ENCODE measurements at regions not wholly inside any gene's neighbourhood (a gene's known extent, or its start where the extent isn't known, plus 50 kb on each side); places are given as distances from the start of the nearest gene placed in this dataset.
"Not testable (repeated sequence)": the region's sequence is repeated elsewhere in the genome, so short reads cannot be mapped to it uniquely, and the experiment has no call there.

- Mint-ChIP-seq H3K27me3 (ENCODE audit: unreplicated experiment) (no peaks in the 10 kb centered on the region), H3K9me3 (ENCODE audit: unreplicated experiment) (peaks cover 3% of the 10 kb centered on the region), H3K4me1 (ENCODE audit: low read depth, unreplicated experiment) (peaks cover 7% of the 10 kb centered on the region), H3K4me3 (ENCODE audit: unreplicated experiment) (no peak overlapping the region), H3K27ac (ENCODE audit: unreplicated experiment) (no peak overlapping the region), H3K36me3 (ENCODE audit: unreplicated experiment) (no peaks in the 10 kb centered on the region)
- no peak for DNase-seq
- no peak for TF ChIP-seq CTCF (IDR thresholded peaks at IDR 0.05; ENCODE audit: partially characterized antibody, unreplicated experiment)
These were observed 81.4 kb upstream of the CPEB2 start for GRCh38 chr4:14920759-14921320.

- not testable (repeated sequence) for H3K9me3 Mint-ChIP-seq (ENCODE audit: unreplicated experiment); H3K4me3 Mint-ChIP-seq (ENCODE audit: unreplicated experiment); H3K36me3 Mint-ChIP-seq (ENCODE audit: unreplicated experiment); H3K4me1 Mint-ChIP-seq (ENCODE audit: low read depth, unreplicated experiment); DNase-seq; H3K27ac Mint-ChIP-seq (ENCODE audit: unreplicated experiment); H3K27me3 Mint-ChIP-seq (ENCODE audit: unreplicated experiment)
These were observed 80.5 kb upstream of the CPEB2 start for GRCh38 chr4:14921781-14922180.

DNA sequence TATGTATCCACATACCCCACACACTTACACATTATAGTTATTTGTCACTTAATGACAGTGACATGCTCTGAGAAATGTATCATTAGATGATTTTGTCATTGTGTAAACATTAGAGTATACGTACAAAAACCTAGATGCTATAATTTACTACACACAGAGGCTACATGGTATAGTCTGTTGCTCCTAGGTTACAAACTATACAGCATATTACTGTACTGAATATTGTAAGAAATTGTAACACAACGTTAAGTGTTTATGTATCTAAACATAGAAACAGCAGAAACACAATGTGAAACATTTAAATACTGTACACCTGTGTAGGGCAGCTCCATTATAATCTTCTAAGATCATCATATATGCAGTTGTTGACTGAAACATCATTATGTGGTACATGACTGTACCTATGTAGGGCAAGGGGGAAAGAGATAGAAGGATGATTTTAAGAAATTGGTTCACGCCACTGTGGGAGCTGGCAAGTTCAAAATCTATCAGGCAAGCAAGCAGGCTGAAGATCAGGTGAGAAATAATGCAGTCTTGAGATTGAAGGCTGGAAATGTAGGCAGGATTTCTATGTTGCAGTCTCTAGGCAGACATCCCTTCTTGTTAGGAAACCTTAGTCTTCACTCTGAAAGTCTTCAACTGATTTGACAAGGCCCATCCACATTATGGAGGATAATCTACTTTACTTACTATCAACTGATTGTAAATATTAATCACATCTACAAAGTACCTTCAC lies 78.0 kb upstream of the CPEB2 start:
- Mint-ChIP-seq H3K4me1 (ENCODE audit: low read depth, unreplicated experiment) (peaks cover 1% of the 10 kb centered on the region), H3K27ac (ENCODE audit: unreplicated experiment) (no peak overlapping the region), H3K9me3 (ENCODE audit: unreplicated experiment) (peaks cover 5% of the 10 kb centered on the region), H3K4me3 (ENCODE audit: unreplicated experiment) (no peak overlapping the region), H3K36me3 (ENCODE audit: unreplicated experiment) (no peaks in the 10 kb centered on the region), H3K27me3 (ENCODE audit: unreplicated experiment) (no peaks in the 10 kb centered on the region)
- DNase-seq, result no peak
- no peak for TF ChIP-seq CTCF (IDR thresholded peaks at IDR 0.05; ENCODE audit: partially characterized antibody, unreplicated experiment)

DNA sequence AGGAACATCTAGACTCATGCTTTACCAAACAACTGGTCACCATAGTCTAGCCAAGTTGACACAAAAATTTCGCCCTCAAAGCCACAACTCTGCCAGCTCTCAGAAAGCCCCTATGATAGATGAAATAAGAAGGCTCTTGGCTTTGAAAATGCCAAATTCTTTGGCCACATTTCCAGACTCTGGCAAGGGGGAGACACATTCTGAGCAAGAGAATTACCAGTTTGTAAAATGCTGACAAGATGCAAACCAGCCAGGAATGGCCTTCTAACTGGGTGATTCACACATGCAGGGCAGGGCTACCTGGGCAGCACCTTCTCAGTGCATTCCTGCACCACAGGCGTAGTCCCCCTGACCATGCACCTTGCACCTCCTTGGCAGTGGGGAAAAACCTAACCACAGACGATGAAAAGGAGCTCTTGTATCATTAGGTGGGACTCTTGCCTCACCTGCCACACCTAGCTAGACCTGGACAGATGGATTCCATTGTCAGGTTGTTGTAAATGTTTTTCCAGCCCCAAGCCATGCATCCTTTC lies 77.4 kb upstream of the CPEB2 start:
- no peak for DNase-seq
- TF ChIP-seq CTCF (IDR thresholded peaks at IDR 0.05; ENCODE audit: partially characterized antibody, unreplicated experiment), result no peak
- Mint-ChIP-seq H3K36me3 (ENCODE audit: unreplicated experiment) (no peaks in the 10 kb centered on the region), H3K27me3 (ENCODE audit: unreplicated experiment) (no peaks in the 10 kb centered on the region), H3K4me1 (ENCODE audit: low read depth, unreplicated experiment) (peaks cover 1% of the 10 kb centered on the region), H3K4me3 (ENCODE audit: unreplicated experiment) (no peak overlapping the region), H3K27ac (ENCODE audit: unreplicated experiment) (no peak overlapping the region), H3K9me3 (ENCODE audit: unreplicated experiment) (peaks cover 1% of the 10 kb centered on the region)

GRCh38 chr4:14925471-14925870 lies 76.8 kb upstream of the CPEB2 start:
- TF ChIP-seq CTCF (IDR thresholded peaks at IDR 0.05; ENCODE audit: partially characterized antibody, unreplicated experiment), result no peak
- Mint-ChIP-seq H3K27me3 (ENCODE audit: unreplicated experiment) (no peaks in the 10 kb centered on the region), H3K9me3 (ENCODE audit: unreplicated experiment) (peaks cover 1% of the 10 kb centered on the region), H3K36me3 (ENCODE audit: unreplicated experiment) (no peaks in the 10 kb centered on the region), H3K4me1 (ENCODE audit: low read depth, unreplicated experiment) (no peaks in the 10 kb centered on the region), H3K27ac (ENCODE audit: unreplicated experiment) (no peak overlapping the region), H3K4me3 (ENCODE audit: unreplicated experiment) (no peak overlapping the region)
- no peak for DNase-seq

Data from glutamatergic neuron (in vitro differentiated cells).